GM19324 (cell line): ENCODE measurements at regions not wholly inside any gene's neighbourhood (a gene's known extent, or its start where the extent isn't known, plus 50 kb on each side); places are given as distances from the start of the nearest gene placed in this dataset.
"Not testable (repeated sequence)": the region's sequence is repeated elsewhere in the genome, so short reads cannot be mapped to it uniquely, and the experiment has no call there.

Experiments used
- ATAC-seq: cut with Tn5 transposase; IDR thresholded peaks from one replicate; pipeline ENCODE4 v1.9.1; 2021; ENCODE audit warnings: mild to moderate bottlenecking, moderate library complexity; ENCODE audit not compliant: unreplicated experiment, low FRiP score

GRCh38 chr16:65234721-65235320 is 113.0 kb upstream of the CDH11 start:
- ATAC-seq: not testable (repeated sequence)

GRCh38 chr16:65229191-65229662 is 107.4 kb upstream of the CDH11 start:
- no peak for ATAC-seq

DNA sequence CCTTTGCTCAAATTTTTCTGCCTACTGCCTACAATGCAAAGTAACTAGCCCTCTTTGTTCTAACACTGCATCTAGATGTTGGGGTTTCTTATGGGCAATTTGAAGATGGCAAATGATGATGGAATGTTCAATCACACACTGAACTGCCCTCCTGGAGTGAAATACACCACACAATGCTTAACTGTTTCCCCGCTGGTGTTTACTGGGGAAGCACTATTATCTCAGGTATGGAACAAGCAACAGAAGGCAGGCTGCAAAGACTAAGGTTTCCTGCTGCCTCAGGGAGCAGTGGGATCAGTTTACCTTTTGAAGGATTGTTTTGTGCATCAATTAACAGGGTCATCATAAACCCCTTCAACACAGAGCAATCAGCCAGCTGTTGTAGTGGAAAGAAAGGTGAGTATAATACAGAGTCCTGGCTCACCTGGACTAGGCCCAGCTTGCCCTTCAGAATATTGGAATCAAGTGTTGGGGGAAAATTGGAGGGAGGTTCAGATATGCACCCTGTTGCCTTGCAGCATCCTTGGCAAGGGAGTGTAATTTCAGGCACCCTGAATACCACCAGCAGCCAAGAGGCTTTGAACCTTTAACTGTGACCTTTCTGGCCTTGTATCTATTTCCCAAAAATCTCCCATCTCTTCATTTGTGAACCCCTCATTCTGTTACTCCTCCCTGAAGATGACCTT is 105.4 kb upstream of the CDH11 start:
- ATAC-seq: no peak

- ATAC-seq: no peak
Measured at GRCh38 chr16:65226077-65226476, 104.2 kb upstream of the CDH11 start.

DNA sequence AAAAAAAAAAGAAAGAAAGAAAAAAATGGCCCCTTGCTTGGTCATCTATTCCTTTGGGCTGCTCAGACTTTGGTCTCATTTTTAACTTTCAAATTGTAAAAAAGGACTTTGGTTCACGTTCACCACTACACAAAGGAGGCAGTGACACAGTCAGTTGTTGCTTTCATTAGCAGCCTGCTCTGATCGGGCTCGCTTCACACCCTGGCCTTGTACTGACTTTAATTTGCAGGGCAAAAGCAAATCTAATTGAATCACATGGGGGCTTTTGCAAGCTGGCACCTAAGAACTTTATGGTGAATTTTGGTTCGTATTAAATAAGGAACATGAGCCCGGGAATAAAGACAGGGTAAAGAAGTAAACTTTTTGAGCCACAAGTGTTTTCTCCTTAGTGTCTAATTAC is 103.6 kb upstream of the CDH11 start:
- ATAC-seq: no peak

GRCh38 chr16:65224994-65225393 is 103.1 kb upstream of the CDH11 start:
- ATAC-seq: no peak

- no peak for ATAC-seq
Measured at GRCh38 chr16:65224471-65224870, 102.6 kb upstream of the CDH11 start.

GRCh38 chr16:65223335-65223734 is 101.5 kb upstream of the CDH11 start:
- no peak for ATAC-seq

DNA sequence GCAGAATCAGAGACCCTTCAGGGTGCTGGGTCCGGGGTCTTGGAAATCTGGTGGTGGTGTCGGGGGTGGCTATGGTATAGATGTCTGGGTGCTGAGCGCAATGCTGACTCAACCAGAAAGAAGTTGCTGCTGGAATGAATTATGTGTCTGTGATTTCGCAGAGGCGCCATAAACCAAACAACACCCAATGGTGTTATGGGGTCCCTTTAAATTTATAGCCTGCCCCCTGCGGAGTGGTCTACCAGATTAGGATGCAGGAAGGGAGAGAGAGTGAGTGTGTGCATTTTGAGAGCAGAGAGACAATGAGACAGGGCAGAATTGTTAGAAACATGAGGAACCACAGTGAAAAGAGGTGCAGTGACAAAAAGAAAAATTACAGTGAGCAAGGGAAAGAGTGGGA is 100.7 kb upstream of the CDH11 start:
- ATAC-seq: no peak

- ATAC-seq: no peak
Measured at GRCh38 chr16:65222049-65222448, 100.2 kb upstream of the CDH11 start.

DNA sequence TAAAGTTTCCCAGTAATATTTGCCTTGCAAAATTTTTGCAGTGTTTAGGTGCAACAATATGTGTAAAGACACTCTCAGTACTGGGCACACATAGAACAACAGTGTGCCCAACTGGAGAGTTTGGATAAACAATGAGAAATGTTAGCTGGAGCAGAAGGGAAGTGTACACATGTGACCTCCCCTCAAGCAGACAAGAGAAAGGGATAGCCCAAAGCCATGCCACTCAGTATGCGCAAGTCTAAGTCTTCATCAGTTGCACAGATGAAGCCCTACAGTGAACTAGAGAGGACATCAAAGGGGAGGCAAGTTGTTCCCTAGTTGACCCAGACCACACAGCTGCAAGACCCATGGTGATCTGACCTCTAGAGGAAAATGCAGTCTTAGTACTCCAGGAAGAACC is 97.9 kb upstream of the CDH11 start:
- no peak for ATAC-seq

- ATAC-seq: no peak
Measured at GRCh38 chr16:65218348-65218747, 96.5 kb upstream of the CDH11 start.

DNA sequence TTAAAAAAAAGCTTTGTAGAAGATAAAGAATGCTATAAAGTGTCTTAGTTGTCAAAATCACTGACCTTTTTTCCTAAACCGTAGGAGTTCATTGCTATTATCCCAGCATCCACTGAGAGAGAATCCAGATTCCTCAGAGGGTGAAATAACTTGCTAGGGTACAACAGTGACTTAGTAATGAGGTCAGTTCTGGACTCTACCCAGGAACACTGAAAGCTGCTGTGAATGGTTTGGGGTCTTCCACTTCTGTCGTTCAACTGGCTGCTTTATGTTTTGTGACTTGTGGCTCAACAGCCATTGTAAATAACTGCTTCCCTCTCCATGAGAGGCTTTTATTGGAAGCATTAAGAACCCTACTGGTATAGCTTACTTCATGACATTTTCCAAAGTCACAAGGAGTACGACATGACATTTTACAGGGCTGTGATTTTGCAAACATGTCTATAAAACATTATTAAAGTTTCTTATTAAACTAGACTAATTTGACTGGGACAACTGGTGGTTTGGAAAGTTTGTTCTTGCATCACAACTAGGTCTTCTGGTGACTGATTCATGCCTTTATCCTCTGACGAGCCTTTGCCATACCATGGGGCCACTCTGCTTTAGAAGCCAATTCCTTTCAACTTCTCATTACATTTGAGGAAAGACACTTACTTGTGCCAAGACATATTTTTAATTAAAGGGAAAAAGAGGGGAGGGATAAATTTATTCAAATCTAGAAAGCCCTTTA is 92.2 kb upstream of the CDH11 start:
- ATAC-seq: no peak

GRCh38 chr16:65212791-65213190 is 90.9 kb upstream of the CDH11 start:
- ATAC-seq: no peak

DNA sequence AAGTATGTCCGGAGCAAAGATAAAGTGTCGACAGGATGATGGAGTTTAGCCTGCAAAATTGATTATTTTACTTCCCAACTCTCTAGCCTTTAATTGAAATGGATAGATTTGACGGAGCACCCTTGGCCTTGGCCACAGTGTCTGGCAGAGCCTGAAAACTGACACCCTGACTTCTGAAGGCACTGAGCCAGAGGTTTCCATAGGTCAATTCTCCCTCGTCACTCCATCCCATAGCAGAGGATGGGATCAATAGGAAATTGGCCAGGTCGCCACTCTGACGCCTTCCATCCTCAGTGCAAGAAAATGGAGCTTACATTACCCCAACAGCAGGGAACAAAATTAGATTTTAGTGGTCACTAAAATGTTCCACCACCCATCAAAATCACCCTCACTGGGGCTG is 90.4 kb upstream of the CDH11 start:
- no peak for ATAC-seq

GRCh38 chr16:65202461-65202860 is 80.6 kb upstream of the CDH11 start:
- no peak for ATAC-seq

DNA sequence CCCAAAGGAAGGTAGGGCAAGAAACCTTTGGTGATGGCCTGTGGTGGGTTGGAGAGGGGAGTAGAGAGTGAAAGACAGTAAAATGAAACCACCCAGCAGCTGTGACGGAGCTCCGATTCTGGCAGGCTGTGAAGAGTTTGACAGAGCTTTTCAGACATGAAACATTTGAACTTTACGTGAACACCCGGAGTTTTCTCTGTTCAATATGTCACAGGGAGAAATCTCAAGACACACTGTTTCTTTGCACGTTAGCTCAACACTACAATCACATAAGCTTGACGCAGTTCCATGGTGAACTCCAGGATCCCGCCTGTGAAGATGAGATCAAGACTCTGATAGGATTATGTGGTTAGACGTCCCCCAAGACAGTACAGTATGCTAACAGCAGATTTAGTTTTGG is 79.6 kb upstream of the CDH11 start:
- no peak for ATAC-seq

DNA sequence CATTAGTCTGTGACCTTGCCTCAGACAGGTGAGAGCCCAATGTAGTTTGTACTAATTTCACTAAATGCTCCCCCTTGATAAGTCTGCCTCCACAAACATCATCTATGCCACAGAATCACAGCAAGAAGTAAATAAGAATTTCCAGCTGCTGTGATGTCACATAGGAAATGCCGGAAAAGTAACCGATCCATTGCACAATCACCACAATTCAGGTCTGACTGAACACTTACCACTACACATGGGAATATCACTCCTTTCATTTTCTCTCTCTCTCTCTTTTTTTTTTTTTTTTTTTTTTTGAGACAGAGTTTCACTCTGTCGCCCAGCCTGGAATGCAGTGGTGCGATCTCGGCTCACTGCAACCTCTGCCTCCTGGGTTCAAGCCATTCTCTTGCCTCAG is 79.0 kb upstream of the CDH11 start:
- ATAC-seq: no peak

DNA sequence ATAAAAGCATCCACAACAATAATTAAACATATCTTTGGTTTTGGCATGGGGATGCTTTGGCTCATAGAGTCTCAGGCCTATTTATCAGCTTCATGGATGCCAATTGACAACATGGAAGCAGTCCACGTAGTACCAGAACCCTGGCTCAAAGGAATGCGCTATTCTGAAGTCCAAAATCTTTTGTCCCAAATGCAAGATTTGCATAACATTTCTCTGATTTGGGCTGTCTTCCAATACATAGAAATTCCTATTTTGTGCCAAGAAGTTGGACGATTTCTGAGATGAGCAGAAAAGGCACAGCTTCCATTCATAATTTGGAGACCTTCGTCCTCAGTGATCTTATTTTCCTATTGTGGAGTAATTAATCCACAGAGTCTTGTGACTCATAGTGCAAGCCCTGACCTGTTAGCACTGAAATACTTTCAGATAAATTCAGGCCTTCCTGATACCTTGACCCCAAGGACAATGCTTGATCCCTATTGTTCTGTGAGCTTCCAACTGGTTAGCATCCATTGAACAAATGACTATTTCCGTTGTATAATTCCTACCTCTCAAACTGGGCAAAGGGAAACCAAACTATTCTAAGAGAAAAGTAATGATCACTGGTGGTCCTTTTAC is 78.4 kb upstream of the CDH11 start:
- no peak for ATAC-seq

GRCh38 chr16:65196420-65197075 is 74.7 kb upstream of the CDH11 start:
- no peak for ATAC-seq

- ATAC-seq: no peak
Measured at GRCh38 chr16:65195998-65196397, 74.1 kb upstream of the CDH11 start.
